ENCODE measurements at regions not wholly inside any gene's neighbourhood (a gene's known extent, or its start where the extent isn't known, plus 50 kb on each side); places are given as distances from the start of the nearest gene placed in this dataset.
A peak's percentile ranks its signal among the peaks of the same experiment; 100 is the strongest.

DNA sequence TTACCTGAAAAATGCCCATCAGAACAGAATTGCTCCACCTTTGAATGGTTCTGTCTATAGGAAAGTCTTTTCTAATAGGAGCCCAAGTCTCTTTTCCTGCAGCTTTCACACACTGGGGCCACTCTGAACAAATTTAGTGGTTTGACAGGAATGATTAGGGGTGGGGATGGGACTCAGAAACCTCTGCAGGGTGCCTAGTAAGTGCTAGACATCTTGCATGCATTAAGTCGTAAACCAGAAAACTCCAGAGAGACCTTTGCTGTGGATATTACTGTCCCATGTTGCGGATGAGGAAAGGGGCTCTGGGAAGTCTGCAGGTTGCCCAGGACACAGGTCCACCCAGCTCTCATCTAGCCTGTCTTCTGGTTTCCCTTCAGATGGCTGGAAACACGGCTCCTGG is 189.7 kb downstream of the OPA1 start:
- Mint-ChIP-seq H3K27me3 (peaks cover 11 to 46% of the 10 kb centered on the region in 2 donors), H3K9me3 (no peaks in the 10 kb centered on the region), H3K4me3 (no peak overlapping the region), H3K36me3 (no peaks in the 10 kb centered on the region), H3K27ac (no peak overlapping the region), H3K4me1 (no peaks in the 10 kb centered on the region)
- no peak overlapping the region for H3K27ac ChIP-seq (ENCODE audit: low read depth, low read length)
- no peaks in the 10 kb centered on the region for H3K36me3 ChIP-seq (ENCODE audit: insufficient read depth, low read length)
- POLR2A ChIA-PET: no interaction called here
- DNase-seq: no peak
- no peak overlapping the region for H3K4me3 ChIP-seq (ENCODE audit: low read length)
- H3K4me1 ChIP-seq (ENCODE audit: insufficient read depth, low read length): no peaks in the 10 kb centered on the region
- CTCF ChIA-PET: interaction anchor here (1.6 kb wide), 1 partner anchor 533 kb away, joined by 3 read pairs; no protein-coding TSS in a partner anchor
- no peaks in the 10 kb centered on the region for H3K9me3 ChIP-seq (ENCODE audit: low read length)
- peaks cover 3% of the 10 kb centered on the region for H3K27me3 ChIP-seq (ENCODE audit: insufficient read depth, low read length, poor library complexity, severe bottlenecking)

DNA sequence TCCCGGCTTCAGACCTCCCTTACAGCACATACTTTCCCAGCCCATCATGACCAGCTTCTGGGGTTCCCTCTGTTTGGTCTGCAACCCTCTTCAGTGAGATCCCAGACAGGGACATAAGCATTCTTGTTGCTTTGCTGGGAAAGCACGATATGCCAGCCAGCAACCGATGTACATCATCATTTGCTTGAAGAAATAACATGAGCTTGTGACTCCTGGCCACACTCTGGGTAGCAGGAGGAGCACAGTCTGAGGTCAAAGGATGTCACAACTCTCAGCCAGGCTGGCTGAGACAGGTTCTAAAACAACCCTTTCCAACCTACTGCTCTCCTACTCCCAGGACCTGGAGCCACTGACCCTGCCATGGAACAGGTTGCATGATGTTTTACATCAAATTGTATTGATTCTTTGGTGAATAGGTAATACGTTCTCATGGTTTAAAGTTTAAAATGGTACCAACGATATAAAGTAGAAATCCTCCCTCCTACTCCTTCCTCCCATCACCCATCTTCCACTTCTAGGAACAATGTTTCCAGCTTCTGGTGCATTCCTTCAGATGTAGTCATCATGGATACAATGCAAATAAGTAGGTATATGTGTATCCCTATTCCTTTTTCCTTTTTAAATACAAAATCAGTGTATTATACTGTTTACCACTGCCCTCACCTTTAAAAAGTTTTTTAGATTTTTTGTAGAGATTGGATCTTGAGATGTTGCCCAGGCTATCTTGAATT is 190.3 kb downstream of the OPA1 start:
- Histone ChIP-seq H3K36me3 (ENCODE audit: insufficient read depth, low read length) (no peaks in the 10 kb centered on the region), H3K4me3 (ENCODE audit: low read length) (no peak overlapping the region), H3K4me1 (ENCODE audit: insufficient read depth, low read length) (no peaks in the 10 kb centered on the region), H3K27ac (ENCODE audit: low read depth, low read length) (no peak overlapping the region), H3K9me3 (ENCODE audit: low read length) (no peaks in the 10 kb centered on the region), H3K27me3 (ENCODE audit: insufficient read depth, low read length, poor library complexity, severe bottlenecking) (peaks cover 3% of the 10 kb centered on the region)
- peaks cover 11 to 44% of the 10 kb centered on the region in 2 donors for H3K27me3 Mint-ChIP-seq
- H3K36me3 Mint-ChIP-seq: no peaks in the 10 kb centered on the region
- no peak for DNase-seq
- no peaks in the 10 kb centered on the region for H3K9me3 Mint-ChIP-seq
- ChIA-PET CTCF (interaction anchor here (1.6 kb wide), 1 partner anchor 533 kb away, joined by 3 read pairs; no protein-coding TSS in a partner anchor), POLR2A (no interaction called here)
- no peak overlapping the region for H3K4me3 Mint-ChIP-seq
- no peaks in the 10 kb centered on the region for H3K4me1 Mint-ChIP-seq
- no peak overlapping the region for H3K27ac Mint-ChIP-seq

- Mint-ChIP-seq H3K4me1 (no peaks in the 10 kb centered on the region), H3K27me3 (peaks cover 13 to 31% of the 10 kb centered on the region in 2 donors), H3K36me3 (no peaks in the 10 kb centered on the region), H3K4me3 (no peak overlapping the region), H3K27ac (no peak overlapping the region), H3K9me3 (no peaks in the 10 kb centered on the region)
- Histone ChIP-seq H3K27ac (ENCODE audit: low read depth, low read length) (no peak overlapping the region), H3K4me3 (ENCODE audit: low read length) (no peak overlapping the region), H3K36me3 (ENCODE audit: insufficient read depth, low read length) (no peaks in the 10 kb centered on the region), H3K27me3 (ENCODE audit: insufficient read depth, low read length, poor library complexity, severe bottlenecking) (no peaks in the 10 kb centered on the region), H3K9me3 (ENCODE audit: low read length) (no peaks in the 10 kb centered on the region), H3K4me1 (ENCODE audit: insufficient read depth, low read length) (no peaks in the 10 kb centered on the region)
- no peak for DNase-seq
- CTCF ChIA-PET: no interaction called here
- POLR2A ChIA-PET: no interaction called here
These were observed 191.8 kb downstream of the OPA1 start for GRCh38 chr3:193784822-193785221.

DNA sequence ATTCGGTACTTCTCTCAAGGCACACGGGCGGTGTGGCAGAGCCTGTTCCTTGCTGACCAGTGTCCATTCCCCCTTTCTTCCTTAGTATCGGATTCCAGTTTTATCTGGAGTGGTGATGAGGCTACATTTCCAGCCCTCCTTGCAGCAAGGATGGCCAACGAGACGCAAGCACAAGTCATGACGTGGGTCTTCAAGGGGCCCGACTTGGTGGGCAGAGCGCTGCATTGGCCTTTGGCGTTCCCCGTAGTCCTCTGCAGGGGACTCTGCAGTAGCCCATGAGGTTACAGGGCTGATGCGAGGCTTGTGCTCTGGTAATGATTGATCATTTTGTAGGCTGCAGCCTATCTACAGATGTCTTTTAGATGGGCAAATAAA is 194.5 kb downstream of the OPA1 start:
- CTCF ChIA-PET: no interaction called here
- Mint-ChIP-seq H3K4me1 (no peaks in the 10 kb centered on the region), H3K27me3 (peaks cover 10 to 15% of the 10 kb centered on the region in 2 donors), H3K9me3 (no peaks in the 10 kb centered on the region), H3K36me3 (no peaks in the 10 kb centered on the region), H3K27ac (no peak overlapping the region), H3K4me3 (no peak overlapping the region)
- Histone ChIP-seq H3K27me3 (ENCODE audit: insufficient read depth, low read length, poor library complexity, severe bottlenecking) (no peaks in the 10 kb centered on the region), H3K4me1 (ENCODE audit: insufficient read depth, low read length) (no peaks in the 10 kb centered on the region), H3K9me3 (ENCODE audit: low read length) (no peaks in the 10 kb centered on the region), H3K4me3 (ENCODE audit: low read length) (no peak overlapping the region), H3K27ac (ENCODE audit: low read depth, low read length) (no peak overlapping the region), H3K36me3 (ENCODE audit: insufficient read depth, low read length) (no peaks in the 10 kb centered on the region)
- DNase-seq: no peak
- POLR2A ChIA-PET: no interaction called here

DNA sequence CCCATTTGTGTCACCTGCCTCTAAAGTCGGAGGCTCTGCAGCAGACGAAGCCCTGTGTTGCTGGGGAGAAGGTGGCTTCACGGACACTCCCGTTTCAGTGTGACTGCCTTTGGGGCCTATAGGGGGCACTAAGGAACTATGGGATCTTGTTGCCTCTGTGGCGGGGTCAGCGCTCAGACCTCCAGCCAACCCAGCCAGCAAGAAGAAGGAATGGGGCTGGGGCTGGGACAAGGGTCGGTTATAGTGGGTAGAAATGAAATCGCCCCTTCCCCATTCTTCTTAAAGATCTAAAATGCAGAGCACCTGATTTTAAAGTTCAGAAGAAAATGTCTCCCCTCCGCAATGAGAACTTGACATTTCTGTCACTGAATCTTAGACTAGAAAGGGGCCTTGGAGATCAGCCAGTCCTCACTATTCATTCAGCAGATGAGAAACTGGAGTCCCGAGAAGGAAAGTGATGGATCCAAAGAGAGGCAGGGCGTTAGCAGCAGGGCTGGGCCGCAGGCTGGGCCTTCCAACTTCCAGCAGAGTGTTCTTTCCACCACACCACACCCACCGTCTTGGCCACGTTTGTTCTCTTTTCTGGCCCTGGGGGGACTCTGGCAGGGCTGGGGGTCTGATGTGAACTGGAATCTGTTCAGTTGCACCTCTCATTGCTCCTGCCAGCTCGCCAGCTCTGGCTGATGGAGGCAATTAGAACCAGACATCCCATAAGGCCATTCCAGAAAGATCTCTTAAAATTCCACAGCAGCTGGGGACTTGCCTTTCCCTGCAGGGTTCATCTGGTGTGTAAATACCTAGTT is 195.4 kb downstream of the OPA1 start:
- no peak overlapping the region for H3K4me3 ChIP-seq (ENCODE audit: low read length)
- H3K36me3 ChIP-seq (ENCODE audit: insufficient read depth, low read length): no peaks in the 10 kb centered on the region
- H3K36me3 Mint-ChIP-seq: no peaks in the 10 kb centered on the region
- no peak for DNase-seq
- H3K9me3 ChIP-seq (ENCODE audit: low read length): no peaks in the 10 kb centered on the region
- H3K27me3 ChIP-seq (ENCODE audit: insufficient read depth, low read length, poor library complexity, severe bottlenecking): no peaks in the 10 kb centered on the region
- CTCF ChIA-PET: no interaction called here
- no peaks in the 10 kb centered on the region for H3K4me1 Mint-ChIP-seq
- no peaks in the 10 kb centered on the region for H3K4me1 ChIP-seq (ENCODE audit: insufficient read depth, low read length)
- H3K27me3 Mint-ChIP-seq: peaks cover 10 to 18% of the 10 kb centered on the region in 2 donors
- no peaks in the 10 kb centered on the region for H3K9me3 Mint-ChIP-seq
- POLR2A ChIA-PET: no interaction called here
- peak overlapping the region in 1 of 7 donors; percentile 23 for H3K4me3 Mint-ChIP-seq
- H3K27ac Mint-ChIP-seq: no peak overlapping the region
- H3K27ac ChIP-seq (ENCODE audit: low read depth, low read length): no peak overlapping the region

DNA sequence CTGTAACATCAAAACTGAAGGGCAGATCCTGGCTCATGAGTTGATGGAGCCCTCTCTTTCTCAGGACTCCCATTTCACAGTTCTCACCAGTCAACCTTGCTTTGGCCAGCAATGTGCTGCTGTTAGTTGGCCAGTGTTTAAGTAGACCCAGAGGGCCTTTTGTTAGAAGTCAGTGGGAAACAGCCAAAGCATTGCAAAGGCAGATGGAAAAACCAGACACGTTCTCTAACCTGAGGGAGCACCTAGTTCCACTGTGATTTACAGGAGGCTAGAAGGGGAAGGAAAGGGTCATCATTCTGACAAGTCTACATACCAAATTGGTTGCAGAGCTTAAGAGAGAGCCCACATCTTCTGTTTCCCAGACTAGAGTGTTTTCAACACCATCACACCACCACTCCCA is 196.4 kb downstream of the OPA1 start:
- POLR2A ChIA-PET: no interaction called here
- H3K27ac ChIP-seq (ENCODE audit: low read depth, low read length): no peak overlapping the region

GRCh38 chr3:193790086-193790990 is 197.3 kb downstream of the OPA1 start:
- no peak overlapping the region for H3K4me3 Mint-ChIP-seq
- H3K4me1 ChIP-seq (ENCODE audit: insufficient read depth, low read length): no peaks in the 10 kb centered on the region
- no peaks in the 10 kb centered on the region for H3K9me3 Mint-ChIP-seq
- ChIA-PET POLR2A (no interaction called here), CTCF (no interaction called here)
- H3K36me3 Mint-ChIP-seq: no peaks in the 10 kb centered on the region
- H3K9me3 ChIP-seq (ENCODE audit: low read length): no peaks in the 10 kb centered on the region
- no peak overlapping the region for H3K4me3 ChIP-seq (ENCODE audit: low read length)
- H3K27me3 ChIP-seq (ENCODE audit: insufficient read depth, low read length, poor library complexity, severe bottlenecking): no peaks in the 10 kb centered on the region
- no peak overlapping the region for H3K27ac ChIP-seq (ENCODE audit: low read depth, low read length)
- H3K36me3 ChIP-seq (ENCODE audit: insufficient read depth, low read length): no peaks in the 10 kb centered on the region
- peaks cover 6 to 20% of the 10 kb centered on the region in 2 donors for H3K27me3 Mint-ChIP-seq
- DNase-seq: no peak
- H3K27ac Mint-ChIP-seq: no peak overlapping the region
- H3K4me1 Mint-ChIP-seq: no peaks in the 10 kb centered on the region

More for the DNA sequence above, 196.4 kb downstream of the OPA1 start:
- CTCF ChIA-PET: no interaction called here
- no peaks in the 10 kb centered on the region for H3K4me1 Mint-ChIP-seq
- Histone ChIP-seq H3K4me1 (ENCODE audit: insufficient read depth, low read length) (no peaks in the 10 kb centered on the region), H3K36me3 (ENCODE audit: insufficient read depth, low read length) (no peaks in the 10 kb centered on the region), H3K27me3 (ENCODE audit: insufficient read depth, low read length, poor library complexity, severe bottlenecking) (no peaks in the 10 kb centered on the region), H3K9me3 (ENCODE audit: low read length) (no peaks in the 10 kb centered on the region), H3K4me3 (ENCODE audit: low read length) (no peak overlapping the region)
- H3K27ac Mint-ChIP-seq: no peak overlapping the region
- no peak overlapping the region for H3K4me3 Mint-ChIP-seq
- no peak for DNase-seq
- peaks cover 10 to 23% of the 10 kb centered on the region in 2 donors for H3K27me3 Mint-ChIP-seq
- no peaks in the 10 kb centered on the region for H3K9me3 Mint-ChIP-seq
- no peaks in the 10 kb centered on the region for H3K36me3 Mint-ChIP-seq

All from CD8-positive, alpha-beta memory T cell (primary cell).